HepG2 (cell line): ENCODE measurements at regions not wholly inside any gene's neighbourhood (a gene's known extent, or its start where the extent isn't known, plus 50 kb on each side); places are given as distances from the start of the nearest gene placed in this dataset.

Source experiments
- ATAC-seq: fragments of 200-7000 bp; cut with Tn5 transposase; 3 replicates; pipeline ENCODE4 v1.9.1; 2020; ENCODE audit warnings: mild to moderate bottlenecking, moderate library complexity
- BruUV-seq: library from RNA; stranded (reverse); fragments of 400-500 nt; replicated peaks from 2 replicates; lab custom pipeline; 2021; lab: Mats Ljungman, UMichigan
- CTCF ChIA-PET: fragments of 300-600 bp; formaldehyde crosslinking; extraction: SDS; loops from one replicate; lab custom pipeline; 2021; ENCODE audit warnings: low total read pairs, inconsistent platforms, low intra/inter-chr PET ratio; lab: Yijun Ruan, JAX
- POLR2A ChIA-PET: fragments of 350-600 bp; sonication (Branson Sonifier 250); formaldehyde crosslinking; loops from one replicate; lab custom pipeline; 2020; ENCODE audit warnings: antibody characterized with exemption, inconsistent platforms; lab: Yijun Ruan, JAX
- DNase-seq: peaks from one replicate; pipeline ENCODE4 v3.0.0-alpha.2; 2015; ENCODE audit warnings: low spot score
- FAIRE-seq: peaks from 3 replicates; lab custom pipeline; 2011; peaks lifted over from hg19 to GRCh38; lab: Jason Lieb, UNC
- H2AFZ ChIP-seq: one replicate; pipeline ENCODE4 v1.6.1; 2011; ENCODE audit warnings: low read length, inconsistent platforms
- H3K27ac ChIP-seq: fragments of 300-600 bp; 3 replicates; pipeline ENCODE4 v1.8.0; 2011; ENCODE audit warnings: mixed run types, mild to moderate bottlenecking, mixed read lengths, low read length, inconsistent platforms; ENCODE audit not compliant: insufficient read depth; ENCODE audit errors: extremely low read length
- H3K27me3 ChIP-seq, 2 experiments: fragments of 200-600 bp in 1 of 2; 2 replicates in 1 of 2; 3 replicates in 1 of 2; pipeline versions ENCODE4 v1.6.0 to v1.8.0; 2011; ENCODE audit warnings: low read length in 2 of 2, mild to moderate bottlenecking in 2 of 2, moderate library complexity in 2 of 2, inconsistent platforms in 1 of 2; ENCODE audit not compliant: insufficient read depth in 2 of 2, control insufficient read depth in 1 of 2
- H3K36me3 ChIP-seq, 2 experiments: fragments of 200-600 bp in 1 of 2; replicated peaks in 1 of 2; 2 replicates in 1 of 2; 3 replicates in 1 of 2; pipeline versions ENCODE4 v1.5.1 to v1.8.0; 2011; ENCODE audit warnings: low read length in 2 of 2, inconsistent platforms in 1 of 2; ENCODE audit not compliant: insufficient read depth in 2 of 2, control insufficient read depth in 1 of 2
- H3K4me1 ChIP-seq: 2 replicates; pipeline ENCODE4 v1.5.1; 2012; ENCODE audit warnings: low read length, inconsistent platforms; ENCODE audit not compliant: insufficient read depth
- H3K4me2 ChIP-seq: 2 replicates; pipeline ENCODE4 v1.6.0; 2011; ENCODE audit warnings: low read depth, low read length, inconsistent platforms
- H3K4me3 ChIP-seq, 3 experiments: fragments of 200-600 bp in 1 of 3; sonication (generic), shearing (Covaris generic) in 1 of 3; replicated peaks in 1 of 3; 2 replicates each; pipeline ENCODE4 v1.5.1; 2011 to 2016; ENCODE audit warnings: low read length in 3 of 3, inconsistent platforms in 2 of 3, low read depth in 2 of 3, mild to moderate bottlenecking in 2 of 3, control low read depth in 1 of 3, mixed read lengths in 1 of 3; ENCODE audit not compliant: insufficient read depth in 1 of 3
- H3K79me2 ChIP-seq: one replicate; pipeline ENCODE4 v1.6.1; 2011; ENCODE audit warnings: low read length, inconsistent platforms; ENCODE audit not compliant: insufficient read depth
- H3K9ac ChIP-seq: 2 replicates; pipeline ENCODE4 v1.6.0; 2011; ENCODE audit warnings: mild to moderate bottlenecking, low read depth, low read length, inconsistent platforms; ENCODE audit not compliant: insufficient read depth
- H3K9me3 ChIP-seq: 2 replicates; pipeline ENCODE4 v1.5.1; 2012; ENCODE audit warnings: mild to moderate bottlenecking, low read length
- H4K20me1 ChIP-seq: 2 replicates; pipeline ENCODE4 v1.6.0; 2011; ENCODE audit warnings: inconsistent platforms, mild to moderate bottlenecking, low read length, moderate library complexity; ENCODE audit not compliant: insufficient read depth
- AHR ChIP-seq: IDR thresholded peaks from 2 replicates; pipeline ENCODE4 v1.6.1; 2018; ENCODE audit warnings: missing genetic modification reagents, missing compliant biosample characterization
- CBX2 ChIP-seq, 2 experiments: fragments of 200-600 bp in 1 of 2; sonication (generic); formaldehyde crosslinking in 1 of 2; IDR thresholded peaks; 2 replicates each; pipeline versions ENCODE4 v1.7.0 to v1.8.1; 2018 to 2022; ENCODE audit warnings: low read depth in 2 of 2, low read length in 1 of 2, mild to moderate bottlenecking in 1 of 2, missing genetic modification reagents in 1 of 2
- NBN ChIP-seq: fragments of 450-650 bp; conservative IDR thresholded peaks from 2 replicates; pipeline ENCODE4 v1.6.1; 2017
- SMC3 ChIP-seq: IDR thresholded peaks from 2 replicates; pipeline ENCODE4 v1.6.1; 2011; ENCODE audit warnings: low read length, improper control_type of control experiment
- ZBTB25 ChIP-seq: IDR thresholded peaks from 2 replicates; pipeline ENCODE4 v1.6.1; 2018; ENCODE audit warnings: missing genetic modification reagents
- ZBTB43 ChIP-seq: sonication (generic); formaldehyde crosslinking; conservative IDR thresholded peaks from 2 replicates; pipeline ENCODE4 v1.4.0; 2020; ENCODE audit warnings: missing genetic modification reagents
- ZFAT ChIP-seq: sonication (generic); formaldehyde crosslinking; conservative IDR thresholded peaks from 2 replicates; pipeline ENCODE4 v1.8.1; 2023; ENCODE audit warnings: missing genetic modification reagents, inconsistent platforms
- ZNF563 ChIP-seq: sonication (generic); formaldehyde crosslinking; IDR thresholded peaks from 2 replicates; pipeline ENCODE4 v1.8.0; 2022; ENCODE audit warnings: mild to moderate bottlenecking, moderate library complexity, missing genetic modification reagents
- ZNF713 ChIP-seq: sonication (generic); formaldehyde crosslinking; IDR thresholded peaks from 2 replicates; pipeline ENCODE4 v1.4.0; 2020; ENCODE audit warnings: mild to moderate bottlenecking, missing genetic modification reagents
- WGBS: methylation state at CpG from one replicate; pipeline ENCODE4 v1.1.6; 2017; ENCODE audit warnings: low lambda C conversion rate; 5-methylcytosine and 5-hydroxymethylcytosine counted together
- in situ Hi-C: cut with HindIII; loops from 2 replicates; pipeline ENCODE4 v1.10.0; 2017; ENCODE audit warnings: low pct_unique_long_range_greater_than_20kb; ENCODE audit not compliant: extremely low pct_ligation_motif_present
- intact Hi-C: fragments of 100-400 bp; cut with micrococcal nuclease; formaldehyde crosslinking; loops from one replicate; pipeline ENCODE4 v1.10.0; 2022; ENCODE audit not compliant: unreplicated experiment
- TF ChIP-seq, protein P1 (sequence below): IDR thresholded peaks from 2 replicates; pipeline ENCODE4 v1.6.1; 2012; ENCODE audit warnings: inconsistent platforms
- TF ChIP-seq, protein P2 (sequence below): sonication (generic); formaldehyde crosslinking; IDR thresholded peaks from 2 replicates; pipeline ENCODE4 v1.4.0; 2020; ENCODE audit warnings: missing genetic modification reagents, mild to moderate bottlenecking, borderline replicate concordance
- TF ChIP-seq, protein P3 (sequence below): IDR thresholded peaks from 2 replicates; pipeline ENCODE4 v1.6.1; 2016; ENCODE audit warnings: mild to moderate bottlenecking

DNA sequence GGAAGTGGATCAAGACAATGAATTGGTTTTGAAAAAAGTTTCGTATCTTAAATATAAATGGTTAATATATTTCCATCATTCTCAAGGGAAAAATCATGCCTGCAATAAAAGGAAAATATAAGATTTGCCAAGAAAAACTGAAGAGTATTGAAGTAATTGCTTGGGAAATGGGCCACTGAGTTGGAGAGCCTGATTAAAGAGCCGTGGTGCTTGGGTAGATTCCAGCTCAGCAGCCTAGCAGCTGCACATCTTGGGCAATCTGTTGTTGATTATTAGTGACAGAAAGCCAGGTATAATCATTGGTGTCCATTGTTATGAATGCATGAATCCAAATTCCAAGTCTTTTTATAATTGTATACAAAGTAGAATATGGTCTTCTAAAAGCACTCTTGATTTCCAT is 800.9 kb upstream of the CHORDC1 start:
- Histone ChIP-seq H3K27ac (no peak overlapping the region), H3K79me2 (no peaks in the 10 kb centered on the region), H2AFZ (no peak overlapping the region), H3K9me3 (no peaks in the 10 kb centered on the region)
- TF ChIP-seq ZFAT = no peak
- no peak for TF ChIP-seq CBX2 (IDR thresholded peaks at IDR 0.05; ENCODE audit: low read depth, low read length)
- TF ChIP-seq CBX2 (CRISPR knock-in tag; IDR thresholded peaks at IDR 0.05; ENCODE audit: low read depth) = no peak
- TF ChIP-seq, all 625 proteins: peak for 0
- CTCF ChIA-PET = no interaction called here
- H3K4me1 ChIP-seq = no peaks in the 10 kb centered on the region
- no peak overlapping the region for H3K4me3 ChIP-seq
- no peaks in the 10 kb centered on the region for H3K36me3 ChIP-seq
- no peaks in the 10 kb centered on the region for H4K20me1 ChIP-seq
- 7% methylated on average over 2 of the region's 2 CpGs for WGBS
- DNase-seq (no peak), ATAC-seq (no peak), FAIRE-seq (no peak)
- H3K9ac ChIP-seq = no peak overlapping the region
- BruUV-seq = no TSS peak
- in situ Hi-C loops (no loop called here), intact Hi-C loops (no loop called here)
- no peaks in the 10 kb centered on the region for H3K27me3 ChIP-seq
- H3K4me2 ChIP-seq = no peak overlapping the region
- POLR2A ChIA-PET = no interaction called here

- FAIRE-seq (no peak), DNase-seq (no peak), ATAC-seq (no peak)
- in situ Hi-C loops = no loop called here
- Histone ChIP-seq H3K27me3 (no peaks in the 10 kb centered on the region), H3K9ac (no peak overlapping the region), H3K27ac (no peak overlapping the region), H2AFZ (no peak overlapping the region), H3K4me2 (no peak overlapping the region), H3K36me3 (no peaks in the 10 kb centered on the region), H3K9me3 (no peaks in the 10 kb centered on the region), H3K4me1 (no peaks in the 10 kb centered on the region), H3K79me2 (no peaks in the 10 kb centered on the region), H4K20me1 (no peaks in the 10 kb centered on the region), H3K4me3 (no peak overlapping the region)
- ChIA-PET POLR2A (no interaction called here), CTCF (no interaction called here)
- no TSS peak for BruUV-seq
- 29% methylated on average over 2 of the region's 2 CpGs for WGBS
- intact Hi-C loops = no loop called here
- TF ChIP-seq ZNF563 (no peak), AHR (CRISPR knock-in tag) (no peak), NBN (no peak), SMC3 (no peak), ZBTB43 (CRISPR knock-in tag) (no peak), ZBTB25 (CRISPR knock-in tag) (no peak), ZNF713 (no peak)
- TF ChIP-seq, protein P1, sequence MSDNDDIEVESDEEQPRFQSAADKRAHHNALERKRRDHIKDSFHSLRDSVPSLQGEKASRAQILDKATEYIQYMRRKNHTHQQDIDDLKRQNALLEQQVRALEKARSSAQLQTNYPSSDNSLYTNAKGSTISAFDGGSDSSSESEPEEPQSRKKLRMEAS = no peak
- TF ChIP-seq, protein P2, sequence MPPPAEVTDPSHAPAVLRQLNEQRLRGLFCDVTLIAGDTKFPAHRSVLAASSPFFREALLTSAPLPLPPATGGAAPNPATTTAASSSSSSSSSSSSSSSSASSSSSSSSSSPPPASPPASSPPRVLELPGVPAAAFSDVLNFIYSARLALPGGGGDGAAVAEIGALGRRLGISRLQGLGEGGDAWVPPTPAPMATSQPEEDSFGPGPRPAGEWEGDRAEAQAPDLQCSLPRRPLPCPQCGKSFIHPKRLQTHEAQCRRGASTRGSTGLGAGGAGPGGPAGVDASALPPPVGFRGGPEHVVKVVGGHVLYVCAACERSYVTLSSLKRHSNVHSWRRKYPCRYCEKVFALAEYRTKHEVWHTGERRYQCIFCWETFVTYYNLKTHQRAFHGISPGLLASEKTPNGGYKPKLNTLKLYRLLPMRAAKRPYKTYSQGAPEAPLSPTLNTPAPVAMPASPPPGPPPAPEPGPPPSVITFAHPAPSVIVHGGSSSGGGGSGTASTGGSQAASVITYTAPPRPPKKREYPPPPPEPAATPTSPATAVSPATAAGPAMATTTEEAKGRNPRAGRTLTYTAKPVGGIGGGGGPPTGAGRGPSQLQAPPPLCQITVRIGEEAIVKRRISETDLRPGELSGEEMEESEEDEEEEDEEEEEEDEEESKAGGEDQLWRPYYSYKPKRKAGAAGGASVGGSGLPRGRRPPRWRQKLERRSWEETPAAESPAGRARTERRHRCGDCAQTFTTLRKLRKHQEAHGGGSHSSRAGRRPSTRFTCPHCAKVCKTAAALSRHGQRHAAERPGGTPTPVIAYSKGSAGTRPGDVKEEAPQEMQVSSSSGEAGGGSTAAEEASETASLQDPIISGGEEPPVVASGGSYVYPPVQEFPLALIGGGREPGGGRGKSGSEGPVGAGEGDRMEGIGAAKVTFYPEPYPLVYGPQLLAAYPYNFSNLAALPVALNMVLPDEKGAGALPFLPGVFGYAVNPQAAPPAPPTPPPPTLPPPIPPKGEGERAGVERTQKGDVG (CRISPR knock-in tag) = no peak
- TF ChIP-seq, protein P3, sequence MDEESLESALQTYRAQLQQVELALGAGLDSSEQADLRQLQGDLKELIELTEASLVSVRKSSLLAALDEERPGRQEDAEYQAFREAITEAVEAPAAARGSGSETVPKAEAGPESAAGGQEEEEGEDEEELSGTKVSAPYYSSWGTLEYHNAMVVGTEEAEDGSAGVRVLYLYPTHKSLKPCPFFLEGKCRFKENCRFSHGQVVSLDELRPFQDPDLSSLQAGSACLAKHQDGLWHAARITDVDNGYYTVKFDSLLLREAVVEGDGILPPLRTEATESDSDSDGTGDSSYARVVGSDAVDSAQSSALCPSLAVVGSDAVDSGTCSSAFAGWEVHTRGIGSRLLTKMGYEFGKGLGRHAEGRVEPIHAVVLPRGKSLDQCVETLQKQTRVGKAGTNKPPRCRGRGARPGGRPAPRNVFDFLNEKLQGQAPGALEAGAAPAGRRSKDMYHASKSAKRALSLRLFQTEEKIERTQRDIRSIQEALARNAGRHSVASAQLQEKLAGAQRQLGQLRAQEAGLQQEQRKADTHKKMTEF (CRISPR knock-in tag) = no peak
Measured at GRCh38 chr11:91011503-91011902, 788.7 kb upstream of the CHORDC1 start.
